ENCODE measurements at regions not wholly inside any gene's neighbourhood (a gene's known extent, or its start where the extent isn't known, plus 50 kb on each side); places are given as distances from the start of the nearest gene placed in this dataset.

GRCh38 chr16:5584109-5584508, 486.5 kb upstream of the EEF2KMT start:
- DNase-seq (ENCODE audit: low spot score): no peak
- no peak for ATAC-seq (ENCODE audit: low read depth)
- Histone ChIP-seq H3K27me3 (ENCODE audit: insufficient read depth, poor library complexity, severe bottlenecking) (no peaks in the 10 kb centered on the region), H3K36me3 (ENCODE audit: low read depth) (no peaks in the 10 kb centered on the region), H3K9me3 (ENCODE audit: severe bottlenecking) (no peaks in the 10 kb centered on the region), H3K4me1 (ENCODE audit: insufficient read depth, poor library complexity, severe bottlenecking) (no peaks in the 10 kb centered on the region), H3K27ac (ENCODE audit: poor library complexity, severe bottlenecking) (no peak overlapping the region), H3K4me3 (ENCODE audit: severe bottlenecking) (no peak overlapping the region)
- no peak for TF ChIP-seq CTCF (IDR thresholded peaks at IDR 0.05; ENCODE audit: poor library complexity, severe bottlenecking)

- H3K4me1 ChIP-seq (ENCODE audit: insufficient read depth, poor library complexity, severe bottlenecking): no peaks in the 10 kb centered on the region
- no peak for ATAC-seq (ENCODE audit: low read depth)
- H3K9me3 ChIP-seq (ENCODE audit: severe bottlenecking): no peaks in the 10 kb centered on the region
- DNase-seq (ENCODE audit: low spot score): no peak
- no peak overlapping the region for H3K4me3 ChIP-seq (ENCODE audit: severe bottlenecking)
- H3K27me3 ChIP-seq (ENCODE audit: insufficient read depth, poor library complexity, severe bottlenecking): no peaks in the 10 kb centered on the region
- H3K36me3 ChIP-seq (ENCODE audit: low read depth): no peaks in the 10 kb centered on the region
- H3K27ac ChIP-seq (ENCODE audit: poor library complexity, severe bottlenecking): no peak overlapping the region
- no peak for TF ChIP-seq CTCF (IDR thresholded peaks at IDR 0.05; ENCODE audit: poor library complexity, severe bottlenecking)
These were observed 484.9 kb upstream of the EEF2KMT start for GRCh38 chr16:5582529-5582928.

- Histone ChIP-seq H3K9me3 (ENCODE audit: severe bottlenecking) (no peaks in the 10 kb centered on the region), H3K4me1 (ENCODE audit: insufficient read depth, poor library complexity, severe bottlenecking) (no peaks in the 10 kb centered on the region), H3K36me3 (ENCODE audit: low read depth) (no peaks in the 10 kb centered on the region), H3K27me3 (ENCODE audit: insufficient read depth, poor library complexity, severe bottlenecking) (no peaks in the 10 kb centered on the region), H3K27ac (ENCODE audit: poor library complexity, severe bottlenecking) (no peak overlapping the region), H3K4me3 (ENCODE audit: severe bottlenecking) (no peak overlapping the region)
- TF ChIP-seq CTCF (IDR thresholded peaks at IDR 0.05; ENCODE audit: poor library complexity, severe bottlenecking): no peak
- ATAC-seq (ENCODE audit: low read depth) (no peak), DNase-seq (ENCODE audit: low spot score) (no peak)
These were observed 484.3 kb upstream of the EEF2KMT start for GRCh38 chr16:5581908-5582307.

GRCh38 chr16:5581428-5581827, 483.8 kb upstream of the EEF2KMT start:
- ATAC-seq (ENCODE audit: low read depth): no peak
- Histone ChIP-seq H3K36me3 (ENCODE audit: low read depth) (no peaks in the 10 kb centered on the region), H3K4me3 (ENCODE audit: severe bottlenecking) (no peak overlapping the region), H3K9me3 (ENCODE audit: severe bottlenecking) (no peaks in the 10 kb centered on the region), H3K4me1 (ENCODE audit: insufficient read depth, poor library complexity, severe bottlenecking) (no peaks in the 10 kb centered on the region), H3K27ac (ENCODE audit: poor library complexity, severe bottlenecking) (no peak overlapping the region), H3K27me3 (ENCODE audit: insufficient read depth, poor library complexity, severe bottlenecking) (no peaks in the 10 kb centered on the region)
- DNase-seq (ENCODE audit: low spot score): no peak
- no peak for TF ChIP-seq CTCF (IDR thresholded peaks at IDR 0.05; ENCODE audit: poor library complexity, severe bottlenecking)

GRCh38 chr16:5580772-5581171, 483.2 kb upstream of the EEF2KMT start:
- TF ChIP-seq CTCF (IDR thresholded peaks at IDR 0.05; ENCODE audit: poor library complexity, severe bottlenecking): no peak
- Histone ChIP-seq H3K9me3 (ENCODE audit: severe bottlenecking) (no peaks in the 10 kb centered on the region), H3K27ac (ENCODE audit: poor library complexity, severe bottlenecking) (no peak overlapping the region), H3K36me3 (ENCODE audit: low read depth) (no peaks in the 10 kb centered on the region), H3K27me3 (ENCODE audit: insufficient read depth, poor library complexity, severe bottlenecking) (no peaks in the 10 kb centered on the region), H3K4me3 (ENCODE audit: severe bottlenecking) (no peak overlapping the region), H3K4me1 (ENCODE audit: insufficient read depth, poor library complexity, severe bottlenecking) (no peaks in the 10 kb centered on the region)
- no peak for DNase-seq (ENCODE audit: low spot score)
- ATAC-seq (ENCODE audit: low read depth): no peak
